HFFc6 (cell line): ENCODE measurements at regions not wholly inside any gene's neighbourhood (a gene's known extent, or its start where the extent isn't known, plus 50 kb on each side); places are given as distances from the start of the nearest gene placed in this dataset.

Experiments
- DNase-seq: peaks from one replicate; pipeline ENCODE4 v3.0.0-alpha.2; 2018
- H3K27ac Mint-ChIP-seq: 2 replicates; pipeline ENCODE4 v1.8.0; 2020; ENCODE audit warnings: mild to moderate bottlenecking, mixed read lengths
- H3K27me3 Mint-ChIP-seq: 2 replicates; pipeline ENCODE4 v1.8.0; 2021; ENCODE audit warnings: mild to moderate bottlenecking, moderate library complexity, mixed read lengths; ENCODE audit not compliant: insufficient read depth
- H3K36me3 Mint-ChIP-seq: 2 replicates; pipeline ENCODE4 v1.8.0; 2021; ENCODE audit warnings: low read depth, mixed read lengths
- H3K4me1 Mint-ChIP-seq: 2 replicates; pipeline ENCODE4 v1.8.0; 2020; ENCODE audit warnings: low read depth, mixed read lengths
- H3K4me3 Mint-ChIP-seq: 2 replicates; pipeline ENCODE4 v1.8.0; 2020; ENCODE audit warnings: mild to moderate bottlenecking, moderate library complexity, mixed read lengths
- H3K9me3 Mint-ChIP-seq: 2 replicates; pipeline ENCODE4 v1.8.0; 2020; ENCODE audit warnings: mild to moderate bottlenecking, mixed read lengths
- TF ChIP-seq, protein P1 (sequence below): fragments of 200-600 bp; sonication (generic); IDR thresholded peaks from 2 replicates; pipeline ENCODE4 v1.5.0; 2021; ENCODE audit warnings: antibody characterized with exemption, mild to moderate bottlenecking

DNA sequence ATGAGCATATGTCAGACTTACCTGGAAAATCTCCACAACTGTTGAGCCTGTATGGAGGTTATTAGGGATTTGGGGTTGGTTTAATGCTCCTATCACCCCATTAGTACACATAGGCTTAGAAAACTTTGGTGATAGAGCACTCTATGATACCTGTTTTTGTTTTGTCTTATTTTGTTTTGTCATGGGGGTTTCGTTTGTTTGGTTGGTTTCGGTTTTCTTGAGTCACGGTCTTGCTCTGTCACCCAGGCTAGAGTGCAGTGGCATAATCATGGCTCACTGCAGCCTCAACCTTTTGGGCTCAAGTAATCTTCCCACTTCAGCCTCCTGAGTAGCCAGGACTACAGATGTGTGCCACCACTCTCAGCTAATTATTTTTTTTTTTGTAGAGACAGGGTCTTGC lies 70.0 kb downstream of the MZT1 start:
- Mint-ChIP-seq H3K4me1 (no peaks in the 10 kb centered on the region), H3K27ac (no peak overlapping the region), H3K36me3 (no peaks in the 10 kb centered on the region), H3K9me3 (no peaks in the 10 kb centered on the region), H3K27me3 (no peaks in the 10 kb centered on the region; the same call in none of the 2 replicates), H3K4me3 (no peak overlapping the region; the same call in 1 of the 2 replicates)
- TF ChIP-seq, protein P1, sequence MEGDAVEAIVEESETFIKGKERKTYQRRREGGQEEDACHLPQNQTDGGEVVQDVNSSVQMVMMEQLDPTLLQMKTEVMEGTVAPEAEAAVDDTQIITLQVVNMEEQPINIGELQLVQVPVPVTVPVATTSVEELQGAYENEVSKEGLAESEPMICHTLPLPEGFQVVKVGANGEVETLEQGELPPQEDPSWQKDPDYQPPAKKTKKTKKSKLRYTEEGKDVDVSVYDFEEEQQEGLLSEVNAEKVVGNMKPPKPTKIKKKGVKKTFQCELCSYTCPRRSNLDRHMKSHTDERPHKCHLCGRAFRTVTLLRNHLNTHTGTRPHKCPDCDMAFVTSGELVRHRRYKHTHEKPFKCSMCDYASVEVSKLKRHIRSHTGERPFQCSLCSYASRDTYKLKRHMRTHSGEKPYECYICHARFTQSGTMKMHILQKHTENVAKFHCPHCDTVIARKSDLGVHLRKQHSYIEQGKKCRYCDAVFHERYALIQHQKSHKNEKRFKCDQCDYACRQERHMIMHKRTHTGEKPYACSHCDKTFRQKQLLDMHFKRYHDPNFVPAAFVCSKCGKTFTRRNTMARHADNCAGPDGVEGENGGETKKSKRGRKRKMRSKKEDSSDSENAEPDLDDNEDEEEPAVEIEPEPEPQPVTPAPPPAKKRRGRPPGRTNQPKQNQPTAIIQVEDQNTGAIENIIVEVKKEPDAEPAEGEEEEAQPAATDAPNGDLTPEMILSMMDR: no peak
- DNase-seq: no peak

DNA sequence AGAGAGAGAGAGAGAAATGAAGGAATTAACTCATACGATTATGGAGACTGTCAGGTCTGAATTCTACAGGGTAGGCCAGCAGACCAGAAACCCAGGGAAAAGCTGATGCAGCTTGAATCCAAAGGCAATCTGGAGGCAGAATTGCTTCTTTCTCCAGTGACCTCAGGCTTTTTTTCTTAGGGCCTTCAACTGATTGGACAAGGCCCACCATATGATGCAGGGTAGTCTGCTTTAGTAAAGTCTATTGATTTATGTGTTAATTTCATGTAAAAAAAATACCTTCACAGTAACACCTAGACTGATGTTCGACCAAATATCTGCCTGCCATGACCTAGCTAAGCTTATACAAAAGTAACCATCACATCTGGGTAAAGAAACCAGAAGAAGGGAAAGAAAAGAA lies 71.1 kb downstream of the MZT1 start:
- H3K36me3 Mint-ChIP-seq: no peaks in the 10 kb centered on the region
- no peaks in the 10 kb centered on the region for H3K9me3 Mint-ChIP-seq
- no peak for DNase-seq
- H3K4me1 Mint-ChIP-seq: no peaks in the 10 kb centered on the region
- H3K27me3 Mint-ChIP-seq: no peaks in the 10 kb centered on the region; the same call in none of the 2 replicates
- H3K4me3 Mint-ChIP-seq: no peak overlapping the region
- TF ChIP-seq, protein P1: no peak
- no peak overlapping the region for H3K27ac Mint-ChIP-seq

DNA sequence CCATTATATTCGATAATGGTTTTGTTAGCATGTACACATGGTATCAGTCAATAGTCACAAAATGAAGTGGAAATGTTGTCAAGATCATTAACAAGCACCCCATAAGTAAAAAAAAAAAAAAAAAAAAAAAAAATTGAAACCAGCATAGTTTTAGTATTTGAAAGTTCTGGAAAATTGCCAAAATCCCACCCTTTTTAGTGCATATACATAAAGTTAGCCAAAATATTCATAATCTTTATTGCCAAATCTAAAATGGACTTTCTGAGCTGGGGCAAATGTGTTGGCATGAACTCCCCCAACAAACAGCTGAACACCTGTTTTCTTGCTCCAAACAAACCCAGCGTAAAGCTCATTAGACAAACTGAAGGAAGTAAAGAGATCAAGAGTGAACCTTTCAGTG lies 73.9 kb downstream of the MZT1 start:
- peaks cover 3% of the 10 kb centered on the region for H3K27me3 Mint-ChIP-seq
- H3K4me1 Mint-ChIP-seq: no peaks in the 10 kb centered on the region
- no peaks in the 10 kb centered on the region for H3K9me3 Mint-ChIP-seq

DNA sequence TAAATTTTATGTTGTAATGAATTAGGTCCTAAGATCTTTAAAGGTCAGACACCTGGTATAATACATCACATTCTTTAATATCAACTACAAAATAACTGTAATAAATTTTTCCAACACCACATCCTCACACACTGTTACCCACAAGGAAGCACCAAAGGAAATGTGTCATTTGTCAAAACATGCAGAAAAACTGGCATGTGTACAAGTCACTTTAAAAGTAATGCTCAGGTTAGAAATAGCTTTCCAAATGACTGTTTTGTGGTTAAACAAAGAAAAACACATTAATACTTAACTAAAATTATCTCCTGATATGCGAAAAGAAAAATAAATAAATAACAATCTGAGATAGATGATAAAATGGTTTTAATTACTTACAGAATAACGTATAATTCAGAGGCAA lies 74.7 kb downstream of the MZT1 start:
- no peak for DNase-seq
- Mint-ChIP-seq H3K4me1 (no peaks in the 10 kb centered on the region), H3K27me3 (peaks cover 3% of the 10 kb centered on the region), H3K36me3 (no peaks in the 10 kb centered on the region), H3K9me3 (no peaks in the 10 kb centered on the region), H3K4me3 (no peak overlapping the region), H3K27ac (no peak overlapping the region)
- TF ChIP-seq, protein P1: no peak

More for the DNA sequence above, 73.9 kb downstream of the MZT1 start:
- DNase-seq: no peak
- Mint-ChIP-seq H3K27ac (no peak overlapping the region), H3K4me3 (no peak overlapping the region), H3K36me3 (no peaks in the 10 kb centered on the region)
- TF ChIP-seq, protein P1: no peak

DNA sequence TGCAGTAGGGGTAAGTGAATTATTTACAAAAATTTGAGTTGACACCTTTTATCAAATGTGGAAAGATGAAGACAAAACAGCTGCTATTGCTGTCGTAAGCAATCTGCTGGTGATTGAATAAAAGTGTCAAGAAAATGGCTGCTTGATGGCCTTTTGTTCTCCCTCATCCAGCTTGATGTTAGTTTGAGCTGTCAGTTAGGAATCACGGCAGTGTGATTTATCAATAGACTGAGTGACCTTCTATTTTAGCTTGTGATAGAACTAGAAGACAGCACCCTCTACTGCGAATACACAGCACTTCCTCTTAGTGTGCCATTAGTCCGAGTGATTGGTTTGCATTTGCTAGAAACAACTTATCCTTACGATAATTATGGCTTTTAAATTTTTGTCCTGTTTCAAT lies 76.3 kb downstream of the MZT1 start:
- Mint-ChIP-seq H3K9me3 (no peaks in the 10 kb centered on the region), H3K27me3 (peaks cover 3% of the 10 kb centered on the region), H3K4me3 (no peak overlapping the region), H3K36me3 (no peaks in the 10 kb centered on the region), H3K27ac (no peak overlapping the region), H3K4me1 (no peaks in the 10 kb centered on the region)
- DNase-seq: no peak
- TF ChIP-seq, protein P1: peak; percentile 20; the same call in 1 of the 2 replicates
